HG02970 (cell line): ENCODE measurements at regions not wholly inside any gene's neighbourhood (a gene's known extent, or its start where the extent isn't known, plus 50 kb on each side); places are given as distances from the start of the nearest gene placed in this dataset.

ENCODE experiments used
- ATAC-seq: cut with Tn5 transposase; IDR thresholded peaks from one replicate; pipeline ENCODE4 v1.9.1; 2021; ENCODE audit warnings: mild to moderate bottlenecking, moderate library complexity, moderate number of reproducible peaks; ENCODE audit not compliant: unreplicated experiment, low FRiP score

- ATAC-seq, result no peak
Observed at GRCh38 chr20:54419531-54419930, 55.9 kb upstream of the DOK5 start.
